Neuronal stem cell (in vitro differentiated cells): ENCODE measurements at regions not wholly inside any gene's neighbourhood (a gene's known extent, or its start where the extent isn't known, plus 50 kb on each side); places are given as distances from the start of the nearest gene placed in this dataset.
"Not testable (repeated sequence)": the region's sequence is repeated elsewhere in the genome, so short reads cannot be mapped to it uniquely, and the experiment has no call there.

Experiments
- DNase-seq: peaks from one replicate; pipeline ENCODE4 v3.0.0-alpha.2; 2013; ENCODE audit warnings: low spot score
- H2AFZ ChIP-seq: one replicate; pipeline ENCODE4 v1.6.1; 2013; ENCODE audit warnings: mild to moderate bottlenecking, low read length, inconsistent platforms
- H2AK5ac ChIP-seq: 2 replicates; pipeline ENCODE4 v1.6.1; 2013; ENCODE audit warnings: low read depth, mild to moderate bottlenecking, inconsistent platforms, low read length, moderate library complexity, mixed read lengths
- H2BK120ac ChIP-seq: 2 replicates; pipeline ENCODE4 v1.6.1; 2013; ENCODE audit warnings: low read depth, mild to moderate bottlenecking, inconsistent platforms, low read length, moderate library complexity, mixed read lengths
- H2BK12ac ChIP-seq: one replicate; pipeline ENCODE4 v1.6.1; 2013; ENCODE audit warnings: low read length, inconsistent platforms
- H2BK15ac ChIP-seq: 2 replicates; pipeline ENCODE4 v1.6.1; 2013; ENCODE audit warnings: mild to moderate bottlenecking, low read length, inconsistent platforms, mixed read lengths
- H2BK5ac ChIP-seq: one replicate; pipeline ENCODE4 v1.6.1; 2013; ENCODE audit warnings: inconsistent platforms, mild to moderate bottlenecking, low read length, moderate library complexity
- H3K14ac ChIP-seq: one replicate; pipeline ENCODE4 v1.6.1; 2013; ENCODE audit warnings: low read length, inconsistent platforms
- H3K18ac ChIP-seq: 2 replicates; pipeline ENCODE4 v1.6.1; 2013; ENCODE audit warnings: low read length, inconsistent platforms
- H3K23ac ChIP-seq: 2 replicates; pipeline ENCODE4 v1.6.1; 2013; ENCODE audit warnings: low read depth, mild to moderate bottlenecking, mixed read lengths, low read length, inconsistent platforms; ENCODE audit not compliant: poor library complexity
- H3K27ac ChIP-seq: replicated peaks from 3 replicates; pipeline ENCODE4 v1.5.1; 2013; ENCODE audit warnings: low read length, inconsistent platforms
- H3K27me3 ChIP-seq, 3 experiments: 2 replicates each; pipeline ENCODE4 v1.6.1; 2013; ENCODE audit warnings: low read length in 3 of 3, mild to moderate bottlenecking in 2 of 3, inconsistent platforms in 1 of 3, low read depth in 1 of 3, mixed read lengths in 1 of 3, moderate library complexity in 1 of 3; ENCODE audit not compliant: control insufficient read depth in 3 of 3, insufficient read depth in 3 of 3
- H3K36me3 ChIP-seq, 2 donors: replicated peaks in 1 of 2; 2 replicates each; pipeline ENCODE4 v1.6.1; 2013; ENCODE audit warnings: low read length in 2 of 2; ENCODE audit not compliant: control insufficient read depth in 2 of 2, insufficient read depth in 2 of 2
- H3K4ac ChIP-seq: 2 replicates; pipeline ENCODE4 v1.6.1; 2013; ENCODE audit warnings: inconsistent platforms, mild to moderate bottlenecking, low read length, moderate library complexity
- H3K4me1 ChIP-seq, 2 donors: 1 replicate in 1 of 2; 2 replicates in 1 of 2; pipeline ENCODE4 v1.6.1; 2013; ENCODE audit warnings: low read length in 2 of 2, low read depth in 1 of 2; ENCODE audit not compliant: control insufficient read depth in 2 of 2, insufficient read depth in 1 of 2
- H3K4me2 ChIP-seq: one replicate; pipeline ENCODE4 v1.6.1; 2013; ENCODE audit warnings: mild to moderate bottlenecking, low read length, inconsistent platforms; ENCODE audit not compliant: insufficient read depth, poor library complexity, severe bottlenecking
- H3K4me3 ChIP-seq, 2 donors: 2 replicates each; pipeline ENCODE4 v1.5.1; 2013; ENCODE audit warnings: low read length in 2 of 2, mild to moderate bottlenecking in 2 of 2, inconsistent platforms in 1 of 2, moderate library complexity in 1 of 2
- H3K79me1 ChIP-seq: one replicate; pipeline ENCODE4 v1.6.1; 2013; ENCODE audit warnings: low read depth, mild to moderate bottlenecking, inconsistent platforms, low read length, moderate library complexity
- H3K9ac ChIP-seq: one replicate; pipeline ENCODE4 v1.6.1; 2013; ENCODE audit warnings: mild to moderate bottlenecking, low read depth, low read length, inconsistent platforms; ENCODE audit not compliant: poor library complexity
- H3K9me3 ChIP-seq, 2 donors: replicated peaks in 1 of 2; 2 replicates each; pipeline versions ENCODE3 to v1.6.1; 2013; ENCODE audit warnings: low read length in 2 of 2, mild to moderate bottlenecking in 2 of 2, inconsistent platforms in 1 of 2, low read depth in 1 of 2, mixed read lengths in 1 of 2, moderate library complexity in 1 of 2; ENCODE audit not compliant: control insufficient read depth in 2 of 2, insufficient read depth in 1 of 2
- H4K8ac ChIP-seq: one replicate; pipeline ENCODE4 v1.6.1; 2013; ENCODE audit warnings: low read depth, mild to moderate bottlenecking, inconsistent platforms, low read length, moderate library complexity
- H4K91ac ChIP-seq: one replicate; pipeline ENCODE4 v1.6.1; 2013; ENCODE audit warnings: low read length, low read depth, mild to moderate bottlenecking, inconsistent platforms; ENCODE audit not compliant: poor library complexity
- WGBS, 2 donors: extraction: QIAGEN DNeasy Blood & Tissue Kit; methylation state at CpG; one replicate each; pipeline ENCODE4 v1.1.7; 2013; ENCODE audit warnings: missing lambda C conversion rate in 2 of 2, mixed read lengths in 1 of 2; ENCODE audit not compliant: insufficient read length in 2 of 2, insufficient replicate concordance in 1 of 2; ENCODE audit errors: extremely low coverage in 2 of 2; 5-methylcytosine and 5-hydroxymethylcytosine counted together

DNA sequence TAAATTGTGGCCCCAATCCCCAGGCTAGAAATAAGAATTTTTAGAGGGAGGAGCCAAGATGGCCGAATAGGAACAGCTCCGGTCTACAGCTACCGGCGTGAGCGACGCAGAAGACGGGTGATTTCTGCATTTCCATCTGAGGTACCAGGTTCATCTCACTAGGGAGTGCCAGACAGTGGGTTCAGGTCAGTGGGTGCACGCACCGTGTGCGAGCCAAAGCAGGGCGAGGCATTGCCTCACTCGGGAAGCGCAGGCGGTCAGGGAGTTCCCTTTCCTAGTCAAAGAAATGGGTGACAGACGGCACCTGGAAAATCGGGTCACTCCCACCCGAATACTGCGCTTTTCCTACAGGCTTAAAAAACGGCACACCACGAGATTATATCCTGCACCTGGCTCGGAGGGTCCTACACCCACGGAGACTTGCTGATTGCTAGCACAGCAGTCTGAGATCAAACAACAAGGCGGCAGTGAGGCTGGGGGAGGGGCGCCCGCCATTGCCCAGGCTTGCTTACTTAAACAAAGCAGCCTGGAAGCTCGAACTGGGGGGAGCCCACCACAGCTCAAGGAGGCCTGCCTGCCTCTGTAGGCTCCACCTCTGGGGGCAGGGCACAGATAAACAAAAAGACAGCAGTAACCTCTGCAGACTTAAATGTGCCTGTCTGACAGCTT, 257.7 kb upstream of the MEIS1 start:
- H3K9me3 ChIP-seq, H3K9ac ChIP-seq, H3K4me1 ChIP-seq, H3K18ac ChIP-seq, H2BK15ac ChIP-seq, H2AK5ac ChIP-seq, H4K91ac ChIP-seq, H2BK120ac ChIP-seq, H3K27me3 ChIP-seq, H3K79me1 ChIP-seq, H3K27ac ChIP-seq, H3K14ac ChIP-seq, DNase-seq, H2AFZ ChIP-seq, H3K23ac ChIP-seq, H3K4me2 ChIP-seq, H2BK5ac ChIP-seq, H3K4me3 ChIP-seq, H3K4ac ChIP-seq, H3K36me3 ChIP-seq, H4K8ac ChIP-seq, H2BK12ac ChIP-seq: not testable (repeated sequence)
- no CpG with 5 or more reads among the region's 26 CpGs for WGBS, 2 donors

DNA sequence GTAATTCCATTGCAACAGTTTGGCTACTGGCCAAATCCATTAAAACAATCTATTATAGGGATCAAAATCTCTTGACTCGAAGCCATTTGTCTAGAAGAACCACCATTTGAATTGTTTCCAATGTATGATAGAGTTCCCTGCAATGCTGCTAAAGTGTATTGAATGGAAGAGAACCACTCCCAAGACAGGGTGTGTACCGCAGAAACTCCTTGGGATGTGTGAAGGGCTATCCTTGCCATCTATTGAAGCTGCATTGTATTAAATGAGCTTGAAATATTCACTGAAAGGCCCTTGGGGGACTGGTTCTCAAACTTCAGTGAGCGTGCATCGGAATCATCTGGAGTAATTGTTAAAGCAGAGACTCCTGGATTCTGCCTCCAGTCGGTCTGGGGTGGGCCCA, 260.4 kb upstream of the MEIS1 start:
- H2AFZ ChIP-seq, result no peak overlapping the region
- WGBS, 2 donors, result no CpG with 5 or more reads among the region's 5 CpGs
- no peak overlapping the region for H2BK12ac ChIP-seq
- no peak overlapping the region for H4K91ac ChIP-seq
- H2BK15ac ChIP-seq, result no peak overlapping the region
- H3K4ac ChIP-seq, result no peak overlapping the region
- no peaks in the 10 kb centered on the region for H3K27me3 ChIP-seq
- no peak for DNase-seq
- no peak overlapping the region for H3K4me2 ChIP-seq
- no peak overlapping the region for H2AK5ac ChIP-seq
- H3K27ac ChIP-seq, result no peak overlapping the region
- no peak overlapping the region for H3K14ac ChIP-seq
- no peak overlapping the region for H3K4me3 ChIP-seq
- H3K79me1 ChIP-seq, result no peaks in the 10 kb centered on the region
- H3K9ac ChIP-seq, result no peak overlapping the region
- no peak overlapping the region for H2BK5ac ChIP-seq
- no peak overlapping the region for H3K18ac ChIP-seq
- no peak overlapping the region for H4K8ac ChIP-seq
- no peak overlapping the region for H2BK120ac ChIP-seq
- H3K4me1 ChIP-seq, result no peaks in the 10 kb centered on the region
- H3K23ac ChIP-seq, result no peak overlapping the region
- H3K9me3 ChIP-seq, result no peaks in the 10 kb centered on the region
- no peaks in the 10 kb centered on the region for H3K36me3 ChIP-seq

DNA sequence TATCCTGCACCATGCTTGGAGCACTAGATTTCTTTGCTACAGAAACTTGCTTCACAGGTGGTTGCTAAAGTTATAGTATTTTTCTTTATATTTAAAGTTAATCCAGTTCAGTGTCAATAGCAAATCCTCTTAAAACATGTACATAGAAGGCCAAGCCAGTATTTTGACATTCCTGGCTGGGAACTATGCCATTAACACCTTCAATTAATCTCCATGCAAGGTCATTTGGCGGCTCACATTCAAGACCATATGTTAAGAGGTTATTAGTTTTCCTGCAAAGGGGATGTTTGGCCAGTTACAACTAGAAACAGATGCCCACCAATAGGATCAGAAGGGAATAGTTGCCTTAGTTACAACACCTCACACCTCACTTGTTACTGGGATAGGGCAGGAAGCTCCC, 261.3 kb upstream of the MEIS1 start:
- no peak for DNase-seq
- Histone ChIP-seq H3K14ac (no peak overlapping the region), H3K27me3 (no peaks in the 10 kb centered on the region), H3K9ac (no peak overlapping the region), H3K4me1 (no peaks in the 10 kb centered on the region), H3K4ac (no peak overlapping the region), H4K91ac (no peak overlapping the region), H3K27ac (no peak overlapping the region), H2BK12ac (no peak overlapping the region), H2BK120ac (no peak overlapping the region), H3K18ac (no peak overlapping the region), H2AFZ (no peak overlapping the region), H3K9me3 (no peaks in the 10 kb centered on the region), H2BK15ac (no peak overlapping the region), H3K36me3 (no peaks in the 10 kb centered on the region), H3K23ac (no peak overlapping the region), H2AK5ac (no peak overlapping the region), H3K4me2 (no peak overlapping the region), H4K8ac (no peak overlapping the region), H3K4me3 (no peak overlapping the region), H3K79me1 (no peaks in the 10 kb centered on the region), H2BK5ac (no peak overlapping the region)
- no CpG with 5 or more reads among the region's 1 CpG for WGBS, 2 donors

DNA sequence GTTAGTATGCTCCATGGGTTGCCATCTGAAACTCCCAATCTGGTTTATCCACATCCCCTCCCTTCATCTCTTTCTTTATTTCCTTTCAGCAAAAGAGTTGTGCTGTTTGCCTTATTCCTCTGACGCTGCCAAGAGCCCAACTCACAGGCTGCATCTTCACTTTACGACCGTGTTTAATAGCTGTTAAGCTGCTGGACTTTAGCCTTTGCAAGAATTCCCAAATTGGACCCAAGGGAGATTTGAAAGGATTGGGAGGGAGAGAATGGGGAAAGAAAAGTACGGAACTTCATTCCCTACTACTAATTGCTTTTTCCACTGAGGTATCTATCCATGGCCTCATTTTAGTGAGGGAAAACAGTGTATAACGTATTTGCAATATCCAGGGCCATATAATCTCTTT, 263.4 kb upstream of the MEIS1 start:
- Histone ChIP-seq H4K8ac (no peak overlapping the region), H2AFZ (no peak overlapping the region), H3K27me3 (no peaks in the 10 kb centered on the region), H2BK12ac (no peak overlapping the region), H3K18ac (no peak overlapping the region), H3K4ac (no peak overlapping the region), H3K4me2 (no peak overlapping the region), H3K4me3 (no peak overlapping the region), H3K14ac (no peak overlapping the region), H4K91ac (no peak overlapping the region), H3K36me3 (no peaks in the 10 kb centered on the region), H2BK15ac (no peak overlapping the region), H3K9me3 (no peaks in the 10 kb centered on the region), H2BK120ac (no peak overlapping the region), H3K4me1 (no peaks in the 10 kb centered on the region), H3K79me1 (no peaks in the 10 kb centered on the region), H3K9ac (no peak overlapping the region), H3K27ac (no peak overlapping the region), H2AK5ac (no peak overlapping the region), H2BK5ac (no peak overlapping the region), H3K23ac (no peak overlapping the region)
- DNase-seq, result no peak
- no CpG with 5 or more reads among the region's 5 CpGs for WGBS, 2 donors
